ENCODE measurements at regions not wholly inside any gene's neighbourhood (a gene's known extent, or its start where the extent isn't known, plus 50 kb on each side); places are given as distances from the start of the nearest gene placed in this dataset.

DNA sequence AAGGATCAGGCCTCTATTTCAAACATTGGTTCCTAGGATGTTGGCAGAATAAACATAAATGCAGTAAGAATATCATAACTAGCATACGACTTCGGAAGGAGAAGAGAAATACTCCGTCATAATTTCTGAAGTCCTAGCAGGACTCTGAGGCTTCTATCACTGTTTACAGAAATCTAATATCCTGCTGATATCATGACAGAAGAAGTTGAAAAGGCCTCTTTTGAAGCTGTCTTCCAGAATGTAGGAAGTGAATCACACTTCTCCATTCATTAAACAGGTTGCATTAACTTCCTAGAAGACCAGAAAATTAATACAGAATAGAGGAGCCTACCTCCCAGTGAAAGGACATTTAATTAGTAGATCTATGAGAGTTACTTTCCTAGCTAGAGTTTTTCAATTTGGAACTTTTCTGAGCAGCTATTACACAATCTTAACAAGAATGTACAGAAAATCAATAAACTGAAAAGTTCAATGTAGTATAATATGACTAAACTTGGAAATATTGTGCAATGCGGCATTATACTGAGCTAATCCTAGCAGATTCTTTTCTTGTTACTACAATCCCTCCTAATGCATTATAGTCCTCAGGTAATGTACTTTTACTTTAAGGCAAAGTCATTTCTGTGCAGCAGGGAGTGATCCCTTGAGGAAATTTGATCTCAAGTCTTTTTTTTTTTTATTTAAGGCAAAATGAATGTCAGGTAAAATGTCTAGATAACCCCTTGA, 622.6 kb upstream of the CELF2 start:
- Histone ChIP-seq H3K4me2 (ENCODE audit: low read length) (no peak overlapping the region), H3K9me3 (ENCODE audit: insufficient read depth, low read depth, low read length) (no peaks in the 10 kb centered on the region), H3K79me2 (ENCODE audit: insufficient read depth, low read length) (no peaks in the 10 kb centered on the region), H3K36me3 (ENCODE audit: insufficient read depth, low read length) (no peaks in the 10 kb centered on the region), H3K27ac (ENCODE audit: low read depth, low read length) (no peak overlapping the region), H3K4me1 (ENCODE audit: insufficient read depth, low read length) (no peaks in the 10 kb centered on the region), H2AFZ (ENCODE audit: low read depth, low read length) (no peak overlapping the region), H3K9ac (ENCODE audit: low read length) (no peak overlapping the region), H4K20me1 (ENCODE audit: insufficient read depth, low read length) (no peaks in the 10 kb centered on the region), H3K4me3 (ENCODE audit: insufficient read depth, low read depth, low read length) (no peak overlapping the region), H3K27me3 (ENCODE audit: insufficient read depth, low read length) (no peaks in the 10 kb centered on the region)
- Mint-ChIP-seq H3K27me3 (ENCODE audit: low read depth, unreplicated experiment) (no peaks in the 10 kb centered on the region), H3K9me3 (ENCODE audit: unreplicated experiment) (no peaks in the 10 kb centered on the region), H3K4me1 (ENCODE audit: low read depth, unreplicated experiment) (peaks cover 2% of the 10 kb centered on the region), H3K36me3 (ENCODE audit: low read depth, unreplicated experiment) (no peaks in the 10 kb centered on the region), H3K27ac (ENCODE audit: unreplicated experiment) (no peak overlapping the region), H3K4me3 (ENCODE audit: unreplicated experiment) (no peak overlapping the region)
- no peak for FAIRE-seq
- TF ChIP-seq, protein P1, sequence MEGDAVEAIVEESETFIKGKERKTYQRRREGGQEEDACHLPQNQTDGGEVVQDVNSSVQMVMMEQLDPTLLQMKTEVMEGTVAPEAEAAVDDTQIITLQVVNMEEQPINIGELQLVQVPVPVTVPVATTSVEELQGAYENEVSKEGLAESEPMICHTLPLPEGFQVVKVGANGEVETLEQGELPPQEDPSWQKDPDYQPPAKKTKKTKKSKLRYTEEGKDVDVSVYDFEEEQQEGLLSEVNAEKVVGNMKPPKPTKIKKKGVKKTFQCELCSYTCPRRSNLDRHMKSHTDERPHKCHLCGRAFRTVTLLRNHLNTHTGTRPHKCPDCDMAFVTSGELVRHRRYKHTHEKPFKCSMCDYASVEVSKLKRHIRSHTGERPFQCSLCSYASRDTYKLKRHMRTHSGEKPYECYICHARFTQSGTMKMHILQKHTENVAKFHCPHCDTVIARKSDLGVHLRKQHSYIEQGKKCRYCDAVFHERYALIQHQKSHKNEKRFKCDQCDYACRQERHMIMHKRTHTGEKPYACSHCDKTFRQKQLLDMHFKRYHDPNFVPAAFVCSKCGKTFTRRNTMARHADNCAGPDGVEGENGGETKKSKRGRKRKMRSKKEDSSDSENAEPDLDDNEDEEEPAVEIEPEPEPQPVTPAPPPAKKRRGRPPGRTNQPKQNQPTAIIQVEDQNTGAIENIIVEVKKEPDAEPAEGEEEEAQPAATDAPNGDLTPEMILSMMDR (IDR thresholded peaks at IDR 0.05; ENCODE audit: insufficient read depth, low read depth, low read length) = no peak
- no peak for TF ChIP-seq EZH2 (IDR thresholded peaks at IDR 0.05; ENCODE audit: insufficient read depth, low read length)
- no peak for DNase-seq (ENCODE audit: low read depth)

GRCh38 chr10:10396601-10397000, 621.1 kb upstream of the CELF2 start:
- H3K27me3 Mint-ChIP-seq (ENCODE audit: low read depth, unreplicated experiment) = no peaks in the 10 kb centered on the region
- H3K9me3 Mint-ChIP-seq (ENCODE audit: unreplicated experiment) = no peaks in the 10 kb centered on the region

More at GRCh38 chr10:10396601-10397000, 621.1 kb upstream of the CELF2 start:
- FAIRE-seq = no peak
- Histone ChIP-seq H3K9ac (ENCODE audit: low read length) (no peak overlapping the region), H3K79me2 (ENCODE audit: insufficient read depth, low read length) (no peaks in the 10 kb centered on the region), H3K4me3 (ENCODE audit: insufficient read depth, low read depth, low read length) (no peak overlapping the region), H3K36me3 (ENCODE audit: insufficient read depth, low read length) (no peaks in the 10 kb centered on the region), H3K27me3 (ENCODE audit: insufficient read depth, low read length) (no peaks in the 10 kb centered on the region), H2AFZ (ENCODE audit: low read depth, low read length) (no peak overlapping the region), H3K4me2 (ENCODE audit: low read length) (no peak overlapping the region), H3K27ac (ENCODE audit: low read depth, low read length) (no peak overlapping the region), H4K20me1 (ENCODE audit: insufficient read depth, low read length) (no peaks in the 10 kb centered on the region), H3K4me1 (ENCODE audit: insufficient read depth, low read length) (no peaks in the 10 kb centered on the region), H3K9me3 (ENCODE audit: insufficient read depth, low read depth, low read length) (no peaks in the 10 kb centered on the region)
- Mint-ChIP-seq H3K4me1 (ENCODE audit: low read depth, unreplicated experiment) (peaks cover 2% of the 10 kb centered on the region), H3K27ac (ENCODE audit: unreplicated experiment) (no peak overlapping the region), H3K4me3 (ENCODE audit: unreplicated experiment) (no peak overlapping the region), H3K36me3 (ENCODE audit: low read depth, unreplicated experiment) (no peaks in the 10 kb centered on the region)
- no peak for TF ChIP-seq EZH2 (IDR thresholded peaks at IDR 0.05; ENCODE audit: insufficient read depth, low read length)
- TF ChIP-seq, protein P1 (IDR thresholded peaks at IDR 0.05; ENCODE audit: insufficient read depth, low read depth, low read length) = no peak
- DNase-seq (ENCODE audit: low read depth) = no peak
